Thyroid gland (tissue), 4 donors: ENCODE measurements at regions not wholly inside any gene's neighbourhood (a gene's known extent, or its start where the extent isn't known, plus 50 kb on each side); places are given as distances from the start of the nearest gene placed in this dataset.

Source experiments
- DNase-seq, 2 donors: peaks; one replicate each; pipeline ENCODE4 v3.0.0-alpha.2; 2019
- H3K27ac ChIP-seq, 3 donors: fragments of 200-600 bp; sonication (generic); 1 replicate in 2 of 3; 2 replicates in 1 of 3; pipeline ENCODE4 v1.5.1; 2016 to 2019; ENCODE audit warnings: mild to moderate bottlenecking in 1 of 3, moderate library complexity in 1 of 3
- H3K27me3 ChIP-seq: fragments of 200-600 bp; sonication (generic); one replicate; pipeline ENCODE4 v1.5.1; 2019
- H3K36me3 ChIP-seq, 2 donors: fragments of 200-600 bp; sonication (generic); one replicate each; pipeline ENCODE4 v1.5.1; 2016 to 2019
- H3K4me1 ChIP-seq, 2 donors: fragments of 200-600 bp; sonication (generic); one replicate each; pipeline ENCODE4 v1.5.1; 2017 to 2019
- H3K4me3 ChIP-seq, 3 donors: fragments of 200-600 bp; sonication (generic); replicated peaks in 1 of 3; 1 replicate in 2 of 3; 2 replicates in 1 of 3; pipeline ENCODE4 v1.5.1; 2016; ENCODE audit warnings: mild to moderate bottlenecking in 1 of 3
- H3K9me3 ChIP-seq: fragments of 200-600 bp; sonication (generic); one replicate; pipeline ENCODE4 v1.5.1; 2017
- CTCF ChIP-seq, 6 experiments: fragments of 200-600 bp in 3 of 6; fragments of 450-650 bp in 3 of 6; sonication (generic) in 3 of 6; IDR thresholded peaks; one replicate each; pipeline ENCODE4 v1.5.1; 2016 to 2019; ENCODE audit warnings: antibody characterized with exemption in 6 of 6, mild to moderate bottlenecking in 2 of 6, inconsistent platforms in 1 of 6, moderate library complexity in 1 of 6
- POLR2A ChIP-seq, 2 donors: fragments of 450-650 bp; IDR thresholded peaks; one replicate each; pipeline ENCODE4 v1.6.1; 2017; ENCODE audit warnings: antibody characterized with exemption in 2 of 2, mild to moderate bottlenecking in 2 of 2, moderate library complexity in 1 of 2
- WGBS, 2 donors: methylation state at CpG; one replicate each; pipeline ENCODE4 v1.1.5; 2017; 5-methylcytosine and 5-hydroxymethylcytosine counted together
- intact Hi-C: fragments of 100-400 bp; cut with DNase I; formaldehyde crosslinking; loops from one replicate; pipeline ENCODE4 v1.15.1; 2023

GRCh38 chr3:88628901-88629300 is 478.5 kb upstream of the EPHA3 start:
- Histone ChIP-seq H3K4me1 (peaks cover 13 to 14% of the 10 kb centered on the region in 2 donors), H3K36me3 (no peaks in the 10 kb centered on the region), H3K9me3 (no peaks in the 10 kb centered on the region), H3K4me3 (no peak overlapping the region), H3K27me3 (no peaks in the 10 kb centered on the region), H3K27ac (no peak overlapping the region)
- TF ChIP-seq CTCF (IDR thresholded peaks at IDR 0.05) (no peak), POLR2A (IDR thresholded peaks at IDR 0.05) (no peak)
- peak; percentile 53 to 63 for DNase-seq
- intact Hi-C loops = no loop called here
- WGBS, 2 donors = 80 to 85% methylated on average over 4 of the region's 4 CpGs

- intact Hi-C loops = no loop called here
- no peak overlapping the region for H3K27ac ChIP-seq
- no peaks in the 10 kb centered on the region for H3K36me3 ChIP-seq
- H3K4me3 ChIP-seq = no peak overlapping the region
- H3K9me3 ChIP-seq = no peaks in the 10 kb centered on the region
- TF ChIP-seq POLR2A (IDR thresholded peaks at IDR 0.05) = no peak
- TF ChIP-seq CTCF (IDR thresholded peaks at IDR 0.05) = no peak
- 71 to 82% methylated on average over 2 of the region's 2 CpGs for WGBS, 2 donors
- no peaks in the 10 kb centered on the region for H3K27me3 ChIP-seq
- DNase-seq = no peak
- H3K4me1 ChIP-seq = peaks cover 2 to 3% of the 10 kb centered on the region in 2 donors
These were observed 475.2 kb upstream of the EPHA3 start for GRCh38 chr3:88632226-88632625.

GRCh38 chr3:88640581-88640980 is 466.8 kb upstream of the EPHA3 start:
- 50 to 61% methylated on average over 1 of the region's 1 CpG for WGBS, 2 donors
- intact Hi-C loops = no loop called here
- H3K27ac ChIP-seq = no peak overlapping the region
- H3K36me3 ChIP-seq = no peaks in the 10 kb centered on the region
- no peaks in the 10 kb centered on the region for H3K4me1 ChIP-seq
- no peak overlapping the region for H3K4me3 ChIP-seq
- no peak for DNase-seq
- TF ChIP-seq POLR2A (IDR thresholded peaks at IDR 0.05) = no peak
- no peak for TF ChIP-seq CTCF (IDR thresholded peaks at IDR 0.05)
- no peaks in the 10 kb centered on the region for H3K9me3 ChIP-seq
- no peaks in the 10 kb centered on the region for H3K27me3 ChIP-seq

- H3K36me3 ChIP-seq = no peaks in the 10 kb centered on the region
- H3K4me3 ChIP-seq = no peak overlapping the region
- intact Hi-C loops = no loop called here
- no peaks in the 10 kb centered on the region for H3K27me3 ChIP-seq
- no peaks in the 10 kb centered on the region for H3K4me1 ChIP-seq
- 92% methylated on average over 2 of the region's 2 CpGs for WGBS, 2 donors
- H3K27ac ChIP-seq = no peak overlapping the region
- H3K9me3 ChIP-seq = no peaks in the 10 kb centered on the region
- no peak for TF ChIP-seq POLR2A (IDR thresholded peaks at IDR 0.05)
- no peak for TF ChIP-seq CTCF (IDR thresholded peaks at IDR 0.05)
- no peak for DNase-seq
These were observed 466.3 kb upstream of the EPHA3 start for GRCh38 chr3:88641033-88641604.

- Histone ChIP-seq H3K27ac (no peak overlapping the region), H3K36me3 (no peaks in the 10 kb centered on the region), H3K4me1 (no peaks in the 10 kb centered on the region), H3K4me3 (no peak overlapping the region), H3K27me3 (no peaks in the 10 kb centered on the region), H3K9me3 (no peaks in the 10 kb centered on the region)
- 91 to 96% methylated on average over 4 of the region's 4 CpGs for WGBS, 2 donors
- intact Hi-C loops = no loop called here
- TF ChIP-seq POLR2A (IDR thresholded peaks at IDR 0.05) (no peak), CTCF (IDR thresholded peaks at IDR 0.05) (no peak)
- no peak for DNase-seq
These were observed 450.0 kb upstream of the EPHA3 start for GRCh38 chr3:88657459-88657858.
